SK-N-SH (cell line): ENCODE measurements at regions not wholly inside any gene's neighbourhood (a gene's known extent, or its start where the extent isn't known, plus 50 kb on each side); places are given as distances from the start of the nearest gene placed in this dataset.

Experiments used
- EZH2phosphoT487 ChIP-seq: fragments of 200-600 bp; sonication (generic); IDR thresholded peaks from 2 replicates; pipeline ENCODE4 v1.6.1; 2017; ENCODE audit warnings: low read depth, mixed run types, mild to moderate bottlenecking, antibody characterized with exemption, moderate library complexity, borderline replicate concordance
- FOSL2 ChIP-seq: IDR thresholded peaks from 2 replicates; pipeline ENCODE4 v1.4.0; 2012; ENCODE audit warnings: low read depth, mild to moderate bottlenecking, moderate library complexity, borderline replicate concordance
- GATA2 ChIP-seq: sonication (generic); formaldehyde crosslinking; IDR thresholded peaks from 2 replicates; pipeline ENCODE4 v1.5.0; 2020; ENCODE audit warnings: mild to moderate bottlenecking, missing genetic modification reagents
- MEF2A ChIP-seq: IDR thresholded peaks from 2 replicates; pipeline ENCODE4 v1.4.0; 2012; ENCODE audit warnings: low read depth, borderline replicate concordance
- MXI1 ChIP-seq: IDR thresholded peaks from 2 replicates; pipeline ENCODE4 v1.6.1; 2012; ENCODE audit warnings: mild to moderate bottlenecking, low read depth, low read length, improper control_type of control experiment
- POLR2AphosphoS5 ChIP-seq: IDR thresholded peaks from 2 replicates; pipeline ENCODE4 v1.6.1; 2012; ENCODE audit warnings: low read depth, low read length
- RAD21 ChIP-seq: IDR thresholded peaks from 2 replicates; pipeline ENCODE4 v1.6.1; 2012; ENCODE audit warnings: mild to moderate bottlenecking, low read length
- SMC3 ChIP-seq: IDR thresholded peaks from 2 replicates; pipeline ENCODE4 v1.6.1; 2012; ENCODE audit warnings: low read depth, low read length, improper control_type of control experiment
- TAF1 ChIP-seq: IDR thresholded peaks from 2 replicates; pipeline ENCODE4 v1.6.1; 2012; ENCODE audit warnings: low read depth, mild to moderate bottlenecking, low read length, moderate library complexity, borderline replicate concordance
- YY1 ChIP-seq: IDR thresholded peaks from 2 replicates; pipeline ENCODE4 v1.4.0; 2012; ENCODE audit warnings: low read depth, mild to moderate bottlenecking
- TF ChIP-seq, protein P1 (sequence below): fragments of 200-600 bp; sonication (generic); IDR thresholded peaks from 2 replicates; pipeline ENCODE4 v1.6.1; 2017; ENCODE audit warnings: antibody characterized with exemption, mild to moderate bottlenecking, moderate library complexity
- TF ChIP-seq, protein P2 (sequence below): IDR thresholded peaks from 2 replicates; pipeline ENCODE4 v1.4.0; 2012; ENCODE audit warnings: low read depth
- TF ChIP-seq, protein P3 (sequence below): fragments of 150-350 bp; IDR thresholded peaks from 2 replicates; pipeline ENCODE4 v1.6.1; 2017; ENCODE audit warnings: antibody characterized with exemption, low read length, low read depth, borderline replicate concordance

DNA sequence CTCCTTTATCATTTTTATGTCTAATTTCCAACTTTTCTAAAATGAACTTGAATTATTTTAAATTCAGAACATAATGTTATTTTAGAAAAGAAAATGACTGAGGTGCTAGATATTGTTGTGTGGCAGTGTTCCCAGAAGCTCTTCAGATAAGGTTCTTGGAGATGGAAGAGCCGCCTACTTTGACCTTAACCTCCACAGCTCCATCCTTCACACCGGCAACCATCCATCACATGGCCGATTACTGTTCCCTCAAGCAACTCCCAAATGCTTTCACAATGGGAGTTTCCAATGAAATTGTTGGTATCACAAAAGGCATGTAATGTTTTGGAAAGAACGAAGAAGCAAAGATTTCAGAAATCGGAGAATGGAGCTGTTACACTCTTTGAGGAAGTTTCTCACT, 193.9 kb upstream of the SALL3 start:
- TF ChIP-seq MEF2A (no peak), POLR2AphosphoS5 (no peak), SMC3 (no peak), EZH2phosphoT487 (no peak), TAF1 (no peak), GATA2 (CRISPR knock-in tag) (no peak), YY1 (no peak), MXI1 (no peak), RAD21 (no peak), FOSL2 (no peak)
- TF ChIP-seq, protein P1, sequence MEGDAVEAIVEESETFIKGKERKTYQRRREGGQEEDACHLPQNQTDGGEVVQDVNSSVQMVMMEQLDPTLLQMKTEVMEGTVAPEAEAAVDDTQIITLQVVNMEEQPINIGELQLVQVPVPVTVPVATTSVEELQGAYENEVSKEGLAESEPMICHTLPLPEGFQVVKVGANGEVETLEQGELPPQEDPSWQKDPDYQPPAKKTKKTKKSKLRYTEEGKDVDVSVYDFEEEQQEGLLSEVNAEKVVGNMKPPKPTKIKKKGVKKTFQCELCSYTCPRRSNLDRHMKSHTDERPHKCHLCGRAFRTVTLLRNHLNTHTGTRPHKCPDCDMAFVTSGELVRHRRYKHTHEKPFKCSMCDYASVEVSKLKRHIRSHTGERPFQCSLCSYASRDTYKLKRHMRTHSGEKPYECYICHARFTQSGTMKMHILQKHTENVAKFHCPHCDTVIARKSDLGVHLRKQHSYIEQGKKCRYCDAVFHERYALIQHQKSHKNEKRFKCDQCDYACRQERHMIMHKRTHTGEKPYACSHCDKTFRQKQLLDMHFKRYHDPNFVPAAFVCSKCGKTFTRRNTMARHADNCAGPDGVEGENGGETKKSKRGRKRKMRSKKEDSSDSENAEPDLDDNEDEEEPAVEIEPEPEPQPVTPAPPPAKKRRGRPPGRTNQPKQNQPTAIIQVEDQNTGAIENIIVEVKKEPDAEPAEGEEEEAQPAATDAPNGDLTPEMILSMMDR = no peak
- TF ChIP-seq, protein P2, sequence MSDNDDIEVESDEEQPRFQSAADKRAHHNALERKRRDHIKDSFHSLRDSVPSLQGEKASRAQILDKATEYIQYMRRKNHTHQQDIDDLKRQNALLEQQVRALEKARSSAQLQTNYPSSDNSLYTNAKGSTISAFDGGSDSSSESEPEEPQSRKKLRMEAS = no peak
- TF ChIP-seq, protein P3, sequence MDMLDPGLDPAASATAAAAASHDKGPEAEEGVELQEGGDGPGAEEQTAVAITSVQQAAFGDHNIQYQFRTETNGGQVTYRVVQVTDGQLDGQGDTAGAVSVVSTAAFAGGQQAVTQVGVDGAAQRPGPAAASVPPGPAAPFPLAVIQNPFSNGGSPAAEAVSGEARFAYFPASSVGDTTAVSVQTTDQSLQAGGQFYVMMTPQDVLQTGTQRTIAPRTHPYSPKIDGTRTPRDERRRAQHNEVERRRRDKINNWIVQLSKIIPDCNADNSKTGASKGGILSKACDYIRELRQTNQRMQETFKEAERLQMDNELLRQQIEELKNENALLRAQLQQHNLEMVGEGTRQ = no peak
